BE2C (cell line): ENCODE measurements at regions not wholly inside any gene's neighbourhood (a gene's known extent, or its start where the extent isn't known, plus 50 kb on each side); places are given as distances from the start of the nearest gene placed in this dataset.
A peak's percentile ranks its signal among the peaks of the same experiment; 100 is the strongest.

Experiments used
- DNase-seq: peaks from one replicate; pipeline ENCODE4 v3.0.0-alpha.2; 2020
- H3K27me3 ChIP-seq: fragments of 250-450 bp; sonication (Bioruptor Pico); 2 replicates; pipeline ENCODE4 v1.5.1; 2020; ENCODE audit warnings: mild to moderate bottlenecking
- H3K36me3 ChIP-seq: fragments of 250-450 bp; sonication (Bioruptor Pico); 2 replicates; pipeline ENCODE4 v1.5.1; 2020; ENCODE audit warnings: mild to moderate bottlenecking
- H3K4me1 ChIP-seq: fragments of 250-450 bp; sonication (Bioruptor Pico); 2 replicates; pipeline ENCODE4 v1.5.1; 2020
- H3K4me3 ChIP-seq: 2 replicates; pipeline ENCODE4 v1.5.1; 2011; ENCODE audit warnings: low read depth, low read length
- H3K9me3 ChIP-seq: fragments of 250-450 bp; sonication (Bioruptor Pico); 2 replicates; pipeline ENCODE4 v1.5.1; 2020
- CTCF ChIP-seq: IDR thresholded peaks from 2 replicates; pipeline ENCODE4 v1.5.1; 2012; ENCODE audit warnings: mild to moderate bottlenecking, low read depth, low read length

- no peak for TF ChIP-seq CTCF
- Histone ChIP-seq H3K9me3 (no peaks in the 10 kb centered on the region), H3K36me3 (no peaks in the 10 kb centered on the region)
These were observed 58.1 kb downstream of the KLF4 start for GRCh38 chr9:107431461-107431860.

DNA sequence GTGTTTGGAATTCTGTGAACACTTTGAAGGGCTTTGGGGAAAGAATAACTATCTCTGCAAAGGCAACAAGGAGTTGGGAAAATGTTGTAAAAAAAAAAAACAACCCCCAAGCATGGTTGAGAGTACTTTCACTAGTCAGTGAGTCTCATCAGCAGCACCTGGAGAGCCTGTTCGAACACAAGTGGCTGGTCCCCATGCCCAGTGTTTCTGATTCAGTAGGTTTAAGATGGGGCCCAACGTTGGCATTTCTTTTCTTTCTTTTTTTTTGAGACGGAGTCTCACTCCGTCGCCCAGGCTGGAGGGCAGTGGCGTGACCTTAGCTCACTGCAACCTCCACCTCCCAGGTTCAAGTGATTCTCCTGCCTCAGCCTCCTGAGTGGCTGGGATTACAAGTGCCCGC, 59.5 kb downstream of the KLF4 start:
- Histone ChIP-seq H3K27me3 (peaks cover 3% of the 10 kb centered on the region), H3K9me3 (no peaks in the 10 kb centered on the region), H3K4me1 (no peaks in the 10 kb centered on the region), H3K36me3 (no peaks in the 10 kb centered on the region), H3K4me3 (no peak overlapping the region)
- DNase-seq: no peak
- TF ChIP-seq CTCF: no peak

More at GRCh38 chr9:107431461-107431860, 58.1 kb downstream of the KLF4 start:
- DNase-seq: no peak
- Histone ChIP-seq H3K27me3 (peaks cover 9% of the 10 kb centered on the region), H3K4me1 (no peaks in the 10 kb centered on the region), H3K4me3 (no peak overlapping the region)

DNA sequence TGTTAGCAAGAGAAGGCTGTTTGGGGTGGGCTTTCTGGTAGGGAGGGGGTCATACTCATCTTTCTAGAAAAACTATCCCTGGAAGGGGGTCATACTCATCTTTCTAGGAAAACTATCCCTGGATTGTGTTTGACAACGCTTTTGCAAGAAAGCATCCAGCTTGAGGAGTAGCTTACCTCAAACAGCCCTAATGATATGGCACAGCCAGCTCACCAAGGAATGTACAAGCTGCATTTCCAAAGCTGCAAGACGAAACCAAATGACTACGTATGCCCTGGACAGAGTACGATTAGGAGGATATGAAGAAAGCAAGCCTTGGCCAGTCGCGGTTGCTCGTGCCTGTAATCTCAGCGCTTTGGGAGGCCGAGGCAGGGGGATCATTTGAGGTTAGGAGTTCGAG, 63.4 kb downstream of the KLF4 start:
- H3K36me3 ChIP-seq: no peaks in the 10 kb centered on the region
- no peak for DNase-seq
- no peaks in the 10 kb centered on the region for H3K27me3 ChIP-seq
- no peak for TF ChIP-seq CTCF
- no peak overlapping the region for H3K4me3 ChIP-seq
- H3K4me1 ChIP-seq: no peaks in the 10 kb centered on the region
- no peaks in the 10 kb centered on the region for H3K9me3 ChIP-seq

GRCh38 chr9:107425101-107426025, 64.2 kb downstream of the KLF4 start:
- TF ChIP-seq CTCF: peak; percentile 77
- H3K9me3 ChIP-seq: no peaks in the 10 kb centered on the region
- H3K27me3 ChIP-seq: no peaks in the 10 kb centered on the region
- DNase-seq: peak; percentile 63
- no peaks in the 10 kb centered on the region for H3K36me3 ChIP-seq
- H3K4me3 ChIP-seq: peak overlapping the region; percentile 31
- H3K4me1 ChIP-seq: no peaks in the 10 kb centered on the region

DNA sequence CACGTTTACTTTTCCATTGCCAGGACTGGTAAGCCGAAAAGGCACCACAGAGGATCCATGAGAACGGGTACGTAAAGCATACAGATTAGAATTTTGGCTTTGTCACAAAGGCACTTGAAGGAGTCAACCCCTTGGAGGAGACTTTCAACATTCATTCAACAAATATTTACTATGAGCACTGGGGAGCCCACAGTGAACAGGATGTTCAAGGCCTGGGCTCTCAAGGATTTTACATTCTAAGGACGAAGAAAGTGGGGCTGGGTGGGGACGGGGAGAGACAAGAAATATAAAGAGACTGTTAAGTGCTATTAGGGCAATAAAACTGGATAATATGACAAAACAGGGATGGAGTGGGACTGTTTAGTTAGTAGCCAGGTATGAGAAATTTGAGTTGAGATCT, 66.0 kb downstream of the KLF4 start:
- H3K27me3 ChIP-seq: no peaks in the 10 kb centered on the region
- DNase-seq: no peak
- H3K36me3 ChIP-seq: no peaks in the 10 kb centered on the region
- H3K4me3 ChIP-seq: no peak overlapping the region
- no peaks in the 10 kb centered on the region for H3K4me1 ChIP-seq
- no peaks in the 10 kb centered on the region for H3K9me3 ChIP-seq
- no peak for TF ChIP-seq CTCF
